ENCODE measurements at regions not wholly inside any gene's neighbourhood (a gene's known extent, or its start where the extent isn't known, plus 50 kb on each side); places are given as distances from the start of the nearest gene placed in this dataset.

- TF ChIP-seq POLR2A (IDR thresholded peaks at IDR 0.05; ENCODE audit: low read depth) (no peak), POLR2AphosphoS5 (IDR thresholded peaks at IDR 0.05) (no peak), CTCF (IDR thresholded peaks at IDR 0.05) (no peak)
Observed at GRCh38 chr3:147662705-147663104, 253.5 kb downstream of the ZIC1 start.
